Activated CD4-positive, alpha-beta T cell treated with anti-CD3 and anti-CD28 coated beads, Interleukin-10, Interleukin-2, amounts not matched to agents 100 ng/mL and 50 ng/mL, durations not matched to agents 16 hours and 8 hours (primary cell): ENCODE measurements at regions not wholly inside any gene's neighbourhood (a gene's known extent, or its start where the extent isn't known, plus 50 kb on each side); places are given as distances from the start of the nearest gene placed in this dataset.
"Not testable (repeated sequence)": the region's sequence is repeated elsewhere in the genome, so short reads cannot be mapped to it uniquely, and the experiment has no call there.

Source experiments
- DNase-seq: peaks from one replicate; pipeline ENCODE4 v3.0.0-alpha.2; 2020

- DNase-seq = no peak
Observed at GRCh38 chr3:153866901-153867300, 254.3 kb upstream of the ARHGEF26 start.

DNA sequence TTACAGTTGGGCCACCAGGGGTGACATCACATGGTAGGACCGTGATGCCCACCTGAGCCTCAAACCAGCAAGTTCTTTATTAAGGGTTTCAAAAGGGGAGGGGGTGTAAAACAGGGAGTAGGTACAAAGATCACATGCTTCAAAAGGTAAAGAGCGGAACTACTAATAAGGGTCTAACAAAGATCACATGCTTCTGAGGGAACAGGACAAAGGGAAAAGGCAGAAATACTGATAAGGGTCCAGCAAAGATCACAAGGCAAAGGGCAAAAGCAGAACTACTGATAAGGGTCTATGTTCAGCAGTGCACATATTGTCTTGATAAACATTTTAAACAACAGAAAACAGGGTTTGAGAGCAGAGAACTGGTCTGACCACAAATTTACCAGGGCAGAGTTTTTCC lies 246.8 kb upstream of the ARHGEF26 start:
- DNase-seq = not testable (repeated sequence)

DNA sequence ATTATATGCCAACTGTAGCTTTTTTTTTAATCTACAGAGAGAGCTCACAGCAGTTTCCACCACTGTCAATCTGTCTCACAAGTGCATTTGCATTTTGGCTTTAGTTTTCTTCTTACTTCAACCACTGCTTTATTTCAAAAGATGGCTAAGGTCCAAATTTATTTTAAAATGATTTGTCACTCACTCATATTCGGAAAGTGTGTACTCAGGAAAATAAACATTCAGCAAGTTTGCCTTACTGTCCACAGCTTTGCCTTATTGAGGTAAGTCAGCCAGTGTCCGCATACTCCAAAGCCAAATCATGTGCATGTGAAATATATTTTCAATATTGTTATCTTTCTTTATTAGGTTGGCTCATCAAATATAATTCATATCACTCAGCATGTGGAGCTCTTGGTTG lies 240.7 kb upstream of the ARHGEF26 start:
- no peak for DNase-seq

DNA sequence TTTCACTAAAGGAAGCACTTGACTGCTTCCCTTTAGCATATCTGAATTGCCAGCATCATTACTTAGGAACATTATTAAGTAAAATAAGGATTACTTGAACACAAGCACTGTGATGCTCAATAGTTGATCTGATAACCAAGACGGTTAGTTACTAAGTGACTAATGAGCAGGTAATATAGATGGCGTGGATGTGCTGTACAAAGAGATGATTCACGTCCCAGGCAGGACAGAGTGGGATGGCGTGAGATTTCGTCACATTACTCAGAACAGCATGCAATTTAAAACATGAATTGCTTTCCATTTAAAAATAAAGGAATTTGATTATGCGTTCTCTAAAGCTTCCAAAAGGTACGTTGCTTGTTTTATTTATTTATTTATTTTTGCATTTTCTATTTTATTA lies 240.0 kb upstream of the ARHGEF26 start:
- DNase-seq = no peak

DNA sequence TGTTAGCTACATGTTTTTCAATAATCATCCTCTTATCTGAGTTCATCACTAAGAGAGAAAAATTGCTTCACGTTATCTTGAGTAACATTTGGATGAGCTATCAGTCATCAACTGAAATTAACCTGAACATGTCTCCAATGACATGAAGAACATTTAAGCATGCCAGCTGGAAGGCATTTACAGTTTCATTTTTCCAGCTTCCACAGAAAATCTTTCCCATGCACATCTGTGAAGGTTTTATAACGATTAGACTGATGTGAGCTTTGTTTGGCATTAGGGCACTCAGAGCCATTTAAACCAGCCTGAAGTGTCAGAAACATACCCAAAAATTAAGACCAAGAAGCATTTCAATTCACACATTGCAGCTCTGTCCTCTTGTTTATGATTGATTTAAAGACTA lies 235.8 kb upstream of the ARHGEF26 start:
- DNase-seq = no peak

GRCh38 chr3:153889905-153890334 lies 231.3 kb upstream of the ARHGEF26 start:
- no peak for DNase-seq

DNA sequence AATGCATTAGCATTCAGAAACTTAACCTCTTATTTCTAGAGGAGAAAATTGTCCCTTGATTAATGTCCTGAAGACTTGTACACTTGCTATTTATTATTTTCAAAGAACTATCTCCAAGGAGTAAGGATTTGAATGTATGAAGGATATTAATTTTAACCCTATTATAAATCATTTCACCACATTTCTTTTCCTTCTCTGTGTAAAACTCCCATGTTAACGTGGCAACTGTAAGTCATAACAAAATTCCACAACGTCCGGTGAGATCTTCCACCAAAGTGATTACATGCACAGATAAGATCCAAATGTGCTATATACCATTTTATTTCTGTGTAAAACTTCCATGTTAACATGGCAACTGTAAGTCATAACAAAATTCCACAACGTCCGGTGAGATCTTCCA lies 229.1 kb upstream of the ARHGEF26 start:
- DNase-seq = no peak

GRCh38 chr3:153894857-153895256 lies 226.3 kb upstream of the ARHGEF26 start:
- DNase-seq = no peak

- DNase-seq = no peak
Observed at GRCh38 chr3:153896197-153896596, 225.0 kb upstream of the ARHGEF26 start.

DNA sequence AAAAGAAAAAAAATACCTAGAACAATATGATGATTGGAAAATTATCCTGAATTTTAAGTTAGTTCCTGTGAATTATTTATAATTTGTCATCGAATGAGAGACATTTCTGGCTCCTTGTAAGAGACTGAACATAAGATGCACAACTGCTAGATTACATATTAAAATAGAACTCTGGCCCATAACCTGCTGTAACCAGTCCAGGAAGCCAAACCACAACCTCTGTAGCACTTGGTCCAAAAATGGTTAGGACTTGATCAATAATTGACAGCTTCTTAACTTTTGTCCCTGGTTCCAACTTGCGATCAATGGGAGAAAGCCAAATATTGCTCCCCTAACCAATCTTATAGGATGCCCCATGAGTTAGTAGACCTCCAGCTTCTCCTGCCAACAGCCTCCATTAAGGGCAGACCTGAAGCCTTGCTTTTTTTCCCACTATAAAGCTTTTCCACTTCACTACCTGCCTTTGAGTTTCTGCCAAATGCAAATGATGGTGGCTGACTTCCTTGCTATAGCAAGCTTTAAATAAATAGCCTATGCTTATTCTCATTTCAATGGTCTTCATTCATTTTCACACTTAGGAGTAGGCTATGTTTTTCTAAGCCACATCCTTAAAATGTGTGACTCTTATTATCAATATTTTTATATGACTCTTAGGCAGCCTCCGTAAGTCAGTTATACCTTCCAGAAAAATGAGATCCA lies 224.0 kb upstream of the ARHGEF26 start:
- DNase-seq = no peak

GRCh38 chr3:153897842-153898241 lies 223.3 kb upstream of the ARHGEF26 start:
- DNase-seq = no peak

DNA sequence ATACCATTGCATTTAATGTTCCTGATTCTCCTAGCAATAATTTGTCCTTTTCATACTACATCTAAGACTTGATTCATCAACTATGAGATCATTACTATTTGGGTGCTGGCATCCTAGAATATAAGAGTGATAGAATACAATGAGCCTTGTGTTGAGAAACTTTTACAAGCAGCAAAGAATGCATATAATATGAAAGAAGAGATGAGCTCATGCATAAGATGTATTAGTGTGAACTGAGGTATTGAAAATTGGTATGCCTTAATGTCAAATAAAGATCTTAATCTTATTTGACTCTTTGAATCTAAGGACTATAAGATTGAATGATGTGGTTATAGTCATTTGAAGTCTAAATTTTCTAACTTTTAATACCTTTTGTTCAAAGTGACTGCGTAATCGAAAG lies 220.0 kb upstream of the ARHGEF26 start:
- DNase-seq = no peak

DNA sequence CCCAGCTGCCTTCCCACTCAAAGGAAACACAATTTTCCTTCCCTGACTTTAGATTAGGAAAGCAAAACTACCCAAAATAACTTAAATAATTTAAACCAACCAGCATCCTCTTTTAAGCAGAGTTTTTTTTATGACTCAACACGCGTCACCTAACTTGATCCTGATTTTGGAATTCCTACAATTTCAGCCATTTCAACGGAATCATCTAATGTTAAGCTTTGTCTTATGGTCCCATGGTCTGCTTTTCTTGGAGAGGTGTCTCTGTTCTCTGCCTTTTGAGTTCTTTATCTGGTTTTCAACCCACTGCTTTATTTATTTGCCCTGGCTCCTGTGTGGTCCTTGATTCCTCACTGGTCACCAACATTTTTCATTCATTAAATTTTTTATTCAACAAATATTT lies 219.2 kb upstream of the ARHGEF26 start:
- no peak for DNase-seq

- no peak for DNase-seq
Observed at GRCh38 chr3:153903430-153903829, 217.8 kb upstream of the ARHGEF26 start.

DNA sequence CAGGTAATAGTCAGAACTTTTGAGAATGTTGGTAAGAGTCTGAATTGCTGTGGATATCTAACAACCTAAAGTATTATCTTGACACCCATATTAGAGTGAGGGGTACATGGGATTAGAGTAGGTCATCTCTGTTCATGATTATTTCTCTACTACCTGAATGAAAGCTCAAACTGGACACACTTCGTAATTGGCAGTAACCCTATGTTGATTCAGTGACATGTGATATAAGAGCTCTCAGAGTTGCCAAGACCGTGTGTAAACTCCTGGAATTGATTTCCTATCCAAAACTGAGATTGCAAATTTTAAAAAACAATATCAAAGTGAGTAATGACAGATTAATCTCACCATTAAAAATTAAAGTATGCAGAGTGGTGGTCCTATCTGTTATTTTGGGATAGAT lies 214.8 kb upstream of the ARHGEF26 start:
- no peak for DNase-seq

- no peak for DNase-seq
Observed at GRCh38 chr3:153910387-153910786, 210.8 kb upstream of the ARHGEF26 start.

DNA sequence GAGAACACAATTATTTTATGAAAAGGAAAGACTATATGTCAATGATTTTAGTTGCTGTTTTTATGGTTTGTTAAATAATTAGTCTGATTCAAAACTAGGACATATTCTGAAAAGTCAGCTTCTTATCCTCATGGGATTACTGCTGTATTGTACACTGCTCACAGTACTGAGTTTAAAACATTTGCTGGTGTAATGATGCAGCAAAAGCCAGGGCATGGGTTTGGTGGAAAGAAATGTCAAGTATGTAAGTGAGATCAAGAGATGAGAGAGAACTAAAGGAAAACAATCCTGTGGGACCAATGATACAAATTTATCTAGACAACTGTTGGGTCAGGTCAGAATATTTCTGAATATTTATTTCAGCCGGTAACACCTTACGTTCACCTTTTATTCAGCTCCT lies 210.1 kb upstream of the ARHGEF26 start:
- no peak for DNase-seq

- DNase-seq = no peak
Observed at GRCh38 chr3:153919773-153920172, 201.4 kb upstream of the ARHGEF26 start.

DNA sequence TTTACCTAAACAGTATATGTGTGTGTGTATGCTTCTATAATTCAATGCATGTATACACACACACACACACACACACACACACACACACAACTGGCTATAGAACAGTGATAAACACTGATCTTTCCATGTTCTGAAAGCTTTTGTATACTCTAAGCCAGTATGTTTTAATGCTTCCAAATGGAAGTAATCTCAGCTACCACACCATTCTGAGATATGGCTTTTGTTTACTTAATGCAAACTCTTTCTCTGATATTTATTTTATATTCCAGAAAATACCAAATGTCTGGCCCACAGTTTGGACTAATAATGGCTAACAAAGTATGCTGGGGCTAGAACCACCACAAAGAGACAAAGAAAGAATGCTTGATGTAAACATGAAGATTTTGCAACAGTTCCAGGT lies 199.4 kb upstream of the ARHGEF26 start:
- no peak for DNase-seq

- DNase-seq = no peak
Observed at GRCh38 chr3:153925841-153926514, 195.2 kb upstream of the ARHGEF26 start.

GRCh38 chr3:153927107-153927506 lies 194.1 kb upstream of the ARHGEF26 start:
- DNase-seq = no peak

DNA sequence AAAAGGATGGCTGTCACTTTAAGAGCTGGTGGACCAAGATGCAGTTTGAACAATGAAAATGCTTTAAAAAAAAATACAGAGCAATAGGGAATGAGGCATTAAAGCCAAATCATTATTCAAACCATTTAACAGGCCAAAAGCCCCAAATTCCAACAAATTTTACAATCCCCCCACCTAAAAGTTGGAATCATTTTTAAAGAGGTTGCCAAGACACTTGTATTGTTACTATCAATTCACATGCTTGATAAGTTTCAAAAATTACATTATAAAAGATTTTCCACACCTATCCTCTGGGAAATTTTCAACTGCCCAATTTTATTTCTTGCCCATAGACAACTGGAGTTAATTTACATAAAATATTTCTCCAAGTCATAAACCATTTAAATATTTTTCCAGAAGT lies 192.3 kb upstream of the ARHGEF26 start:
- DNase-seq = no peak

DNA sequence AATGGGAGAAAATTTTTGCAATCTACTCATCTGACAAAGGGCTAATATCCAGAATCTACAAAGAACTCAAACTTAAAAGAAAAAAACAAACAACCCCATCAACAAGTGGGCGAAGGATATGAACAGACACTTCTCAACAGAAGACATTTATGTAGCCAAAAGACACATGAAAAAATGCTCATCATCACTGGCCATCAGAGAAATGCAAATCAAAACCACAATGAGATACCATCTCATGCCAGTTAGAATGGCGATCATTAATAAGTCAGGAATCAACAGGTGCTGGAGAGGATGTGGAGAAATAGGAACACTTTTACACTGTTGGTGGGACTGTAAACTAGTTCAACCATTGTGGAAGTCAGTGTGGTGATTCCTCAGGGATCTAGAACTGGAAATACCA lies 187.7 kb upstream of the ARHGEF26 start:
- not testable (repeated sequence) for DNase-seq

DNA sequence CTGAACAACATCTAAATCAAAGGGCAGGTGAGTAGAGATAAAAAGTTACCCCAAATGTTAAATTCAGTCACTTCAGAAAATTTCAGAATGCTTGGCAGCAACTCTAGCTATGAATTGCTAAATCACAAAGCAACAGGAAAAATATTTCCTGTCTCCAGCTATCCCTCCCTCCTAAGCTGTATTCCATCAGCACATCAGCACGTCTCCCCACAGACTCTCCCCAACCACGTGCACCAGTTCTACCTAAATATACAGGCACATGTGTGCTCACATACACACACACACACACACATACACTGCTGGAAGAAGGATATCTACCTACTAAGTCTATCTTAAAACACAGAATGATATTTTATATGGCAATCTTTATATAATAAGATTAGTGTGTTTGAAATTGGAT lies 177.1 kb upstream of the ARHGEF26 start:
- no peak for DNase-seq

DNA sequence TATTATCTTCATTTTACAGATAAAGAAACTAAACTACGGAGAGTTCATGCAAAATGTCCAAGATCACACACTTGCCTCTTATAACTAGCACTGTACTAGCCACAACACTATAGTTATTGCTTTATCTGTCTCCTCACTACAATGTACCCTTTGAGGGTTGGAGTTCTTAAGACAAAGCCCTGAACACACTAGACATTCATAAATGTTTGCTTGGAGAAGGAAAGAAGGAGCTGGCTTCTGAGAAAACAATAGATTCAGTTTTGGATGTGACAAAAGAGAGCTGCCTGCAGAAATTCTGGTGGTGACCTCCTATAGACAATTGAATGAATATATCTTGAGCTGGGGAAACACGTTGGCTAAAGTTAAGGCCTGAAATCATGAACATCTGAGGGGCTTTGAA lies 169.9 kb upstream of the ARHGEF26 start:
- no peak for DNase-seq
